Fibroblast of the aortic adventitia (primary cell): ENCODE measurements at regions not wholly inside any gene's neighbourhood (a gene's known extent, or its start where the extent isn't known, plus 50 kb on each side); places are given as distances from the start of the nearest gene placed in this dataset.
A peak's percentile ranks its signal among the peaks of the same experiment; 100 is the strongest.

Experiments used
- DNase-seq: peaks from one replicate; pipeline ENCODE4 v3.0.0-alpha.2; 2010; ENCODE audit warnings: low read depth
- H3K4me3 ChIP-seq: 2 replicates; pipeline ENCODE4 v1.5.1; 2011; ENCODE audit warnings: low read depth, mild to moderate bottlenecking, control low read depth, low read length, moderate library complexity
- CTCF ChIP-seq: IDR thresholded peaks from 2 replicates; pipeline ENCODE4 v1.5.1; 2011; ENCODE audit warnings: mild to moderate bottlenecking, low read length, control low read depth, inconsistent platforms; ENCODE audit not compliant: insufficient read depth

DNA sequence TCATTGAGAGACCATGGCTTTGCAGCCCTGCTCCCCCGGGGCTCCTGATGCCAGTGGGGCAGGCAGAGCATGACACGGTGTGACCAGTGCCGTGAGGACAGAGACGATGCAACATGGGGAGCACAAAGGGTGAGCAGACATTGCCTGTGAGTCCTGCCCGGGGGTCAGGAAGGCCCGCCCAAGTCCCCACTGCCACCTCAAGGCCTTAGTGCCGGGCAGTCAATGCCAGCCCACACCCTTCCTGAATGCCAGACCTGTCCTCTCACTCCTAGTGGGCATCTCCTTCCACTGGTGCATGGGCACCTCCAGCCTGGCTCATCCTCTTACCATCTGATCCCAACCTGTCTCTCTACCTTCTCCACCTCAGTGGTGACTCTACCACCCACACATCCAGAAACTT lies 157.9 kb upstream of the ZMIZ1 start:
- no peak overlapping the region for H3K4me3 ChIP-seq
- no peak for TF ChIP-seq CTCF
- no peak for DNase-seq

- no peak for DNase-seq
- TF ChIP-seq CTCF: no peak
- H3K4me3 ChIP-seq: no peak overlapping the region
Measured at GRCh38 chr10:78911533-78912340, 157.0 kb upstream of the ZMIZ1 start.

DNA sequence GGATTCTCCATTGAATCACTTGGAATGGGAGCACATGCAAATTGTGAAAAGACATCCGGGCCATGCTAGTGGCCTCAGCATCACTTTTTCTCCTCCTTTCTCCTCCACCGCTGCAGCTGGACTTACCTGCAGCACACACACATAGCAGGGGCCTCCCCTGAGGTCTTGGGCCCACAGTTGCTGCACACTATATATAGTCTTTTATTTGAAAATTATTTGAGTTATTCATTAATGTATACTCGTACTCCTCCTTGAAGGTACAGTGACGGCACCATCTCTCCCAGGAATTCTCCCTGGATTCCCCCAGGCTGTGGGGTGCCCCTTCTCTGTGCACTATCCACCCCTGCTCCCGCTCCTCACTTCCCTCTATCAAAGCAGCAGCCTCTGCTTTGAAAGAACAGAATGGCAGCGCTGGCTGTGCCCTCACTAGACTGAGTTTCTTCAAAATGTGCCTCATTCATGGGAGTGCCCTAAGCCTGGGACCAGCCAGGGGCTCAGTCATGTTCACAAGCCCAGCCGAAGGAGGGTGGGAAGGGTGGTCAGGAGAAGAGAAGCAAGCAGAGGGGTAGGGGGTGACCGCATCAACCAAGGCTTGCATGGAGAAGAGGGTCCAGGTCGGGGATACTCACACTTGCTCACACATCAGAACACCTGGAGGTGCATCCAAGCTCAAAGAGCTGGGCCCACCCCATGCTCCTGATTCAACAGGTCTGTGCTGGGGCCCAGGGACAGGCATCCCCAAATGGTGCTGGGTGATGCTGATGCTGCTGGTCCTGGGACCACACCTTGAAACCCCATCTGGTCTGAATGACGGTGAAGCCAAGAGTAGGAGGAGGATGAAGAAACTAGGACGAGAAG lies 156.2 kb upstream of the ZMIZ1 start:
- no peak overlapping the region for H3K4me3 ChIP-seq
- no peak for DNase-seq
- TF ChIP-seq CTCF: no peak

- no peak for DNase-seq
- no peak overlapping the region for H3K4me3 ChIP-seq
- no peak for TF ChIP-seq CTCF
Measured at GRCh38 chr10:78913219-78914059, 155.3 kb upstream of the ZMIZ1 start.

DNA sequence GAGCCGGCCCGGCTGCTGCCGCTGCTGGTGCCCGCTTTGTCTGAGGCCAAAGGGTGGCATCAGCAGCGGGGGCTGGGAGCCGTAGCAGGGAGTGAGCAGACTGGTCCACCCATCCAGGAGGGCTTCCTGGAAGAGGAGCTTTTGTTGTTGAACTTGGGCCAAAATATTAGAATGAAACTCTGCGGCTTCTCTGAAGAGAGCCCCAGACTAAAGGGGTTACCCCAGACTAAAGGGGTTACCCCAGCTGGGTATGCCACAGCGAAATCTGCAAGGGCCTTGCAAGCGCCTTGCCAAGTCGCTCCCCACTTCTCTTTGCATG lies 154.7 kb upstream of the ZMIZ1 start:
- TF ChIP-seq CTCF: no peak

DNA sequence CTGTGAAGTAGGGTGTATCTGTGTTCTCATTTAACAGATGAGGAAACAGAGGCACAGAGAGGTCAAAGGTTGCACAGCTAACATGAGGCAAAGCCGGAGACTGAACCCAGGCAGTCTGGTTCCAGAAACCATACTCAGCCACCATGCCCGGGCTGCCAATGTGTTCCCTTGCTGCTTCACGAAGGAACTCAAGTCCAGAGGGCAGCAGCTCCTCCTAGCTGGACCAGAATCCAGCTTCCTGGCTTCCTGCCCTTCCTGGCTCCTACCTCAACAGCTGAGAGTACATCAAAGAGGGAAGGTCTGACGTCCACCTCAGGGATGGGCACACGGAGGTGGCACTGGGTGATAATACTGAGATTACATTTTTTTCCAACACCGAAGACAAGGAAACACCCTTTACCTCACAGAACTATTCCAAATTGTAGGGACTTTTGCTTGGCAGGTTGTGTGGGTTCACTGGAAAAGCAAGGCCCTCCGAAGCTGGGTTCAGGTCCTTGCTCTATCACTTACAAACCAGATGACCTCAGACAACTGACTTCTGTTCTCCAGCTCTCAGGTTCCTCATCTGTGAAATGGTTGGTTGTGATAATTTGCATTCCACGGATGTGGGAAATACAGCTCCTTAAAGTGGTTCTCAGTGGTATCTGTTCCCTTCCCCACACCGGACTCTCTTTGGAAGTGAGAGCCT lies 154.1 kb upstream of the ZMIZ1 start:
- peak; percentile 17 for DNase-seq
- TF ChIP-seq CTCF: no peak
- no peak overlapping the region for H3K4me3 ChIP-seq

More for the DNA sequence above, 154.7 kb upstream of the ZMIZ1 start:
- DNase-seq: no peak
- H3K4me3 ChIP-seq: no peak overlapping the region
